ENCODE measurements at regions not wholly inside any gene's neighbourhood (a gene's known extent, or its start where the extent isn't known, plus 50 kb on each side); places are given as distances from the start of the nearest gene placed in this dataset.

DNA sequence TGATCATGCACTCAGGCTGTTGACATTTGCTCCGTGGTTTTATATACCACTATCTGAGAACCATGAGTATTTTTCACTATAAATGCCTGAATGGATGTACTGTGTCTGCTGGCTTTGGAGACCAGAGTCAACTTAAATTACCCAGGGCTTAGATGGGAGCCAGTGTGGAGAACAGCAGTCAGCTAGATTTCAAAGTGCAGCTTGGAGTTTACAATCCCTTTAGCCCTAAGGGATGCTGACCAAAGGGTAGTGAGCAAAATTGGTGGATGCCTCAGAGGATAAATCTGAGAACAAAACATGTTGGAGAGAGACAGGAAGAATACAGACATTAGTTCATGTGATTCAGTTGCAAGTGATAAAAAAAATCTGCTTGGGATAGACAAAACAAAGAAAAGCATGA, 327.5 kb downstream of the C11orf87 start:
- no peak for DNase-seq (ENCODE audit: low spot score)

DNA sequence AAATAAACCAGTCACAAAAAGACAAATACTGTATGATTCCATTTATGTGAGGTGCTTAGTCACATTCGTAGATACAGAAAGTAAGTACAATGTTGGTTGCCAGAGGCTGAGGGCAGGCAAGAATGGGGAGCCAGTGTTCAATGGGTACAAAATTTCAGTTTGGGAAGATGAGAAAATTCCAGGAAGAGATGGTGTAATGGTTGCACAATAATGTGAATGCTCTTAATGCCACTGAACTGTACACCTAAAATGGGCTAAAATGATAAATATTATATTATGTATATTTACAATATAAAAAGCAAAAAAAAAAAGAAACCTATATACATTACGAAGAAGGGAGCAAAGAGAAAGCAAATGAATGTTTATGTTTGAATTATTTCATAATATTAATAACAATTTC, 329.0 kb downstream of the C11orf87 start:
- DNase-seq (ENCODE audit: low spot score) = no peak

DNA sequence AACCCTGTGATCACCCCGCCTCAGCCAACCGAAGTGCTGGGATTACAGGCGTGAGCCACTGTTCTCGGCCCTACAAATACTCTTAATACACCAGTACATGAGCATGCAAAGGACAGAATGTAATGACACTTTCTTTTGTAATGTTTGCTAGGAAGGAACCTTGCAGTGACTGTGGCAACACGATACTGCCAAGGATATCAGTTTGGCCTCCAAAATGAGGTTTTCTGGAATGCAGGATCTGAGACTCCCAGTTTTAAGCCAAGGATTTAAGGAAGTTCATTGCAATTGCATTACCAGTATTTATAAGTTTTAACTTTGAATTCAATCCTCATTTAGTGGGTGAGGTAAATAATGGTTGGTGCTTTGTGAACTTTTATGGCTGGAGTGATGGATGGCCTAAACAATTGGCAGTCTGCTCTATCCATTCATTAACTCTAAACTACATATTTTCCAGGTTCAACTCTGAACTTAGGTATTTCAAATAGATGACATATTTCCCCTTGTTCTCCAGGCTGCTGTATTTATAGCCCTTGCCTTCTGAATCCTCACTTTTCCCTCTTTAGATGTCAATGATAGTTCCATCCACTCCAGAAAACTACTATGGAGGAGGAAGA, 330.3 kb downstream of the C11orf87 start:
- no peak for DNase-seq (ENCODE audit: low spot score)

DNA sequence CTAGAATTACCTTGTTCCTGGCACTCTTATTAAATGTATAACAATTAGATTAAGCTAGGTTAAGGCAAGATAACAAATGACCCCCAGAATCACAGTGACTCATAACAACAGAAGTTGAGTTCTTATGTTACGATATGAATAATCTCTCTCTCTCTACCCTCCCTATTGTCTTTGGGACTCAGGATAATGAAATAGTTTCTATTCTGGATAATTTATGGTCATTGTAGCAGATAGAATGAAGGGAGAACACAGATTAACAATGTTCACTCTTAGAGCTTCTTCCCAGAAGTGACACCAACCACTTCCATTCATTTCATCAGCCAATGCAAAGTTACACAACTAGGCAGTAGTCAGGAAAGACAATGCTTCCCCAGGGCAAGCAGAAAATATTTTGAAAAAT, 334.5 kb downstream of the C11orf87 start:
- DNase-seq (ENCODE audit: low spot score) = no peak

GRCh38 chr11:109756951-109757350, 335.0 kb downstream of the C11orf87 start:
- DNase-seq (ENCODE audit: low spot score) = no peak

- no peak for DNase-seq (ENCODE audit: low spot score)
Observed at GRCh38 chr11:109762546-109762945, 330.6 kb upstream of the ZC3H12C start.

DNA sequence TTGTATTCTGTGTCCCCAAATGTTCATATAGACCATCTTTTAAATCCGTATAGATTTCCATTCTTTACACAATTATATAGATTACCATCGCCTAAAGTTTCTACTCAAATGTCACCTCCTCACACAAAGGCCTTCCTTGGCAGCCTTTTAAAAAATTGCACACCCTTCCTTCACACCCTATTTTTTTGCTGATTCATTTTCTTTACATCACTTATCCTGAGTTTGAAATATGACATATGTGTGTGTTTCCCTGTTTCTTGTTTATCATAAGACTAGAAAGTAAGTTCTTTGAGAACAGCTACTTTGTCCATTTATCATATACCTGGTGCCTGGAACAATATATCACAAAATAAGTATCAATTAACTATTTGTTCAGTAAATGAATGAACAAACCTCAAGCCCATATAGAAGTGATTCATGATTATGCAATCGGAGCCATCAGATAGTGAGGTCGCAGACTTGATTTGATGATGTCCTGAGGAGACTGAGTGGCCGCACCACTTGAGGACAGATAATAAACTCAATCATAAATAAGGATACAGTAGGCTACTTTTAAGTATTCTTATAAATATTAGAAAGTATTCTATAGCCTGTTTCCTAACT, 327.4 kb upstream of the ZC3H12C start:
- DNase-seq (ENCODE audit: low spot score) = no peak

DNA sequence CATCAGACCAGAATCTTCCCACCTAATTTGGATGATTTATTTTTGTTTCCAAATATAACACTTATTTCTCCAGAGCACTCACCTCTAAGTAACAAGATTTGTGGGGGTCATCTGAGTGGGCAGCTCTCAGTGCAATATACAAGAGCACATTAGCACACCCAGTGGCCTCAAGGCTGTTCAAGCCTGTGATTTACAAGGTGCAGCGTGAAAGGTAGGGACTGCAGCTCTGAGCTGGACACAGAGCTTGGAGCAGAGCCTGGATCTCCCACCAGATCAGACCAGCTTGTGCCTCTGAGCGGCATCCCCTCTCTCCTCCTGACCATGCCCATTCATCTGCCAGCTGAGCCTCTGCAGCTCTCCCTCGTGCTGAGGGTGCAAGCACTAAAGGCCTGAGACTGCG, 323.3 kb upstream of the ZC3H12C start:
- no peak for DNase-seq (ENCODE audit: low spot score)

GRCh38 chr11:109770323-109770722, 322.9 kb upstream of the ZC3H12C start:
- no peak for DNase-seq (ENCODE audit: low spot score)

- no peak for DNase-seq (ENCODE audit: low spot score)
Observed at GRCh38 chr11:109772892-109773291, 320.3 kb upstream of the ZC3H12C start.

- DNase-seq (ENCODE audit: low spot score) = no peak
Observed at GRCh38 chr11:109775686-109776085, 317.5 kb upstream of the ZC3H12C start.

DNA sequence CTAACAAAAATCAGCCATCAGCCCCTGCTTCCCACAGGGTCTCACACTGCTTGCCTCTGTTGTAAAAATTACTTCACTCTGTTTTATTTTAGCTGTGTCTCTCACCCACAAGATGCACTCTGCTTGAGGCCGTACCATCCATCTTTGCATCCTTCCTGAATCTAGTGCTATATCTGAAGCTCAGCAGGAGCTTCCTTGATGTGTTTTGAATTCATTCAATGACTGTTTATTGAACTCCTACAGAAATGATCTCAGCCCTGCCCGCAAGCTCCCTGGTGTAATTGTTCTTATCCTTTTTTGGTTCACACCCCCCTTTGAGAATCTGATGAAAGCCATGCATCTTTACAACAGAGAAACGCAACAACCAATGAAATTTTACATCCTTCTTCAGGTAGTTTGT, 310.2 kb upstream of the ZC3H12C start:
- DNase-seq (ENCODE audit: low spot score) = no peak

- DNase-seq (ENCODE audit: low spot score) = no peak
Observed at GRCh38 chr11:109783840-109784239, 309.4 kb upstream of the ZC3H12C start.

- DNase-seq (ENCODE audit: low spot score) = no peak
Observed at GRCh38 chr11:109784536-109784935, 308.7 kb upstream of the ZC3H12C start.

DNA sequence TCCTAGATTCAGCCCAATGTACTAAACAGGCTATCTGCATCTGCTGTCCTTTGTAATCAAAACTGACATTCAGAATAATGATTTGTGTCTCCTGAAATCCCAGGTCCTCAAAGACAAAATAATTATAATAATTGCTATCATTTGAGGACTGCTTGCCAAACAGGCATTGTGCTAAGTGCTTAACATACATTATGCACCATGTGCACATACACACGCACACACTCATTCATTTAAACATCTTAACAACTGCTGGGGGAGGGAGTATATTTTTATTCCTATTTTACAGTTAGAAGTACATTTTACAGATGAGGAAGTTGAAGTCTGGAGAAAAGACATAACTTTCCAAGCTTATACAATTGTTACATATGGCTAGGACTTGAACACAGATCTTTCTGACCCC, 308.0 kb upstream of the ZC3H12C start:
- no peak for DNase-seq (ENCODE audit: low spot score)

GRCh38 chr11:109785714-109786113, 307.5 kb upstream of the ZC3H12C start:
- DNase-seq (ENCODE audit: low spot score) = no peak

GRCh38 chr11:109788948-109789490, 304.2 kb upstream of the ZC3H12C start:
- DNase-seq (ENCODE audit: low spot score) = no peak

- no peak for DNase-seq (ENCODE audit: low spot score)
Observed at GRCh38 chr11:109789901-109790300, 303.3 kb upstream of the ZC3H12C start.

- no peak for DNase-seq (ENCODE audit: low spot score)
Observed at GRCh38 chr11:109791337-109791736, 301.9 kb upstream of the ZC3H12C start.

DNA sequence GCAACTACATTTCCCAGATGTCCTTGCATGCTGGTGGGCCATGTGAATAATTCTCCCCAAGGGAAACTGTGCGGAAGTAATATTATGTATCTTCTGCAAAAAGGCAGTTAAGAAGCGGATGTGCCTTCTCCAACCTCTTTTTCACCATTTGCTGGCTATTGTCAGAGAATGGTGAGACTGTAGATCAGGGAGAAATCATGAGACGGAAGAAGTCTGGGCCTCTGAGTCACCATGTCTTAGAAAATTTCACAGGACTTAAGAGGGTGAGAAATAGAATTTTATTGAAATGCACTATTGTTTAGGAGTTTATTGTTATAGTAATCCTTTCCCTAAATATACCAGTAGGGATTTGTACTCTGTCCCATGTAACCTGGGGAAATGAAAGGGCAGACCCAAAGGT, 298.7 kb upstream of the ZC3H12C start:
- no peak for DNase-seq (ENCODE audit: low spot score)

DNA sequence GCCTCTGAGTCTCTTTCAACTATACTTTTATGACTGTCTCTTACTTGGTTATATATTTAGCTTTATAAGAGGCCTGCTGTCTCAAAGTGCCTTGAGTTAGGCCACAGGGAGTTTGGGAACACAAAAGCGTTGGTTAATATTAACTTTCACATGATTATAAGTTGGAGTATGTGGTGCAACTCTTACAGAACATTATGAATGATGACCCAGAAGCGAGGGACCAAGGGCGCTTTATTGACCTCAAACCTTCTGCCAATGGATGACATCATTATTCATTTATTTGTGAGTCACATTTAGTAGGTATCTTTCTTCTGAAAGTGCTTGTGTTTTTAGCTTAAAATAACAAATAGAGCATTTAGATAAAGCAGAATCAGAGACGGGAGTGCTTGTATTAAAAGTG, 298.0 kb upstream of the ZC3H12C start:
- DNase-seq (ENCODE audit: low spot score) = no peak

DNA sequence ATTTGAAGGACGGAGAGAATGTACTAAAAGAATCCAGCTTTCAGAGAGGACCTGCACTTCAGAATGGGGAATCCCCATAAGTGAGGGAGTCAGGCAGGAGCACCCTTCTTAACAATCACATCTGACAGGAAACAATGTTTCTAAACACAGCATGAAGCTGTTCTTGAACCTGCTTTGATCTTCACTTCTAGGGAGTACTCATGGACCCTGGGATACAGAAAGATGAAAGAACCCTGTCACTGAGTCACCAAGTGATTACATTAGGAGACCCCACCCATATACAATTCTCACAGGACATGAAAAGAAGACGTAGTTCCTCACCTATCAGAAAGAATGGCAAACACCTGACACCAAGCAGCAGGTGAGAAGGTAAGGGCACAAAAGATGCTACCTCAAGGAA, 296.9 kb upstream of the ZC3H12C start:
- DNase-seq (ENCODE audit: low spot score) = no peak

DNA sequence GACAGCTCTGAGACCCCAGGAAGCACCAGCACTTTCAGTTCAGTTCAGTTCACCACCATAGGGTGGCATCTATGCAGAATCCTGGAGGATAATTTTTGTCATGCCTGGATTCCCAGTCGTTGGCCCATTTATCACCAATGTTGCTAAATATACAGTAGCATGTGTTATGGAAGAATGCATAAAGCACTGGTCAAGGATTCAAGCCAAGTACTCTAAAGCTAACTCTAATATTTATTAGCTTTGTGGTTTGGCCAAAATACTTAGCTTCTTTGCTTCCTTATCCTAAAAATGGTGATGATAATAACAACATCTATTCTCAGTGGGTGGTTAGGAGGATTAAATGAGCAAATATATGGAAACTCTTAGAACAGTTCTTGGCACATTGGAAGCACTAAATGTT, 294.7 kb upstream of the ZC3H12C start:
- DNase-seq (ENCODE audit: low spot score) = no peak

- no peak for DNase-seq (ENCODE audit: low spot score)
Observed at GRCh38 chr11:109799604-109800003, 293.6 kb upstream of the ZC3H12C start.

Measured in hematopoietic multipotent progenitor cell treated with erythropoietin and hydrocortisone succinate and interleukin-3 and kit ligand, for 15 days (in vitro differentiated cells).